GM04504 (cell line): ENCODE measurements at regions not wholly inside any gene's neighbourhood (a gene's known extent, or its start where the extent isn't known, plus 50 kb on each side); places are given as distances from the start of the nearest gene placed in this dataset.

Experiments used
- DNase-seq: peaks from one replicate; pipeline ENCODE4 v3.0.0-alpha.2; 2012; ENCODE audit warnings: low read depth

DNA sequence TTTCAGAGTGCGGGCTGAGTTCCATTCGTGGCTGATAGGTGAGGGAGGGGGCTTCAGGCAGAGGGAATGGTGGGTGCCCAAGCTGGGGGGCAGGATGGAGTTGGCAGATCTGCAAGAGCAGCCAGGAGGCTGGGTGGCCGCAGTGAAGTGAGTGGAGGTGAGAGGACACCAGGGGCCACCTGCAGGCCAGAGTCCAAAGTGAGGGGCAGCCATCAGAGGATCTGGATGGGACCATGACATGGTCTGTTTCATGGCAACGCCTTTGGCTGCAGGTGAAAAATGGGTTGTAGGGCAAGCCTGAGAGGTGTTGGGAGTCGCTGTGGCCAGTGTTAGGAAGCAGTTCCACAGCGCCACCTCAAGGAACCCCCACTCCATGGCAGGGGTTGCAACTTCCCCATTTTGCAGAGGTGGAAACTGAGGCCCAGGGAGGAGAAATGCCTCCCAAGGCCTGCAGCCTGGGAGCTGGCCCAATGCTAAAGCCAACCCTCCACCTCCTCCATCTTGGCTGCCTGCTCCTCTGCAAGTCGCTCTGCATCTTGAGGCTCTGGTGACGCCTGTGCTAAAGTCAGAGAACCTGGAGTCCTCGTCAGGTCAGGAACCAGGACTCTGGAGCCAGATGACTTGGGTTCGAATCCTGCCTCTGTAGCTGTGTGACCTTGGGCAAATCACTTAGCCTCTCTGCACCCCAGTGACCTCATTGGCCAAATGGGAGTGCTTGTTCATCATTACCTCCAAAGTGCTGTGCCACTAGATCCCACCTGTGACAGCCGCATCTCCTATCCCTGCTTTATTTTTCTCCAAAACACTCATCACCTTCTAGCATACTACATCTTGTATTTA, 153.8 kb downstream of the CEBPB start:
- DNase-seq: no peak

DNA sequence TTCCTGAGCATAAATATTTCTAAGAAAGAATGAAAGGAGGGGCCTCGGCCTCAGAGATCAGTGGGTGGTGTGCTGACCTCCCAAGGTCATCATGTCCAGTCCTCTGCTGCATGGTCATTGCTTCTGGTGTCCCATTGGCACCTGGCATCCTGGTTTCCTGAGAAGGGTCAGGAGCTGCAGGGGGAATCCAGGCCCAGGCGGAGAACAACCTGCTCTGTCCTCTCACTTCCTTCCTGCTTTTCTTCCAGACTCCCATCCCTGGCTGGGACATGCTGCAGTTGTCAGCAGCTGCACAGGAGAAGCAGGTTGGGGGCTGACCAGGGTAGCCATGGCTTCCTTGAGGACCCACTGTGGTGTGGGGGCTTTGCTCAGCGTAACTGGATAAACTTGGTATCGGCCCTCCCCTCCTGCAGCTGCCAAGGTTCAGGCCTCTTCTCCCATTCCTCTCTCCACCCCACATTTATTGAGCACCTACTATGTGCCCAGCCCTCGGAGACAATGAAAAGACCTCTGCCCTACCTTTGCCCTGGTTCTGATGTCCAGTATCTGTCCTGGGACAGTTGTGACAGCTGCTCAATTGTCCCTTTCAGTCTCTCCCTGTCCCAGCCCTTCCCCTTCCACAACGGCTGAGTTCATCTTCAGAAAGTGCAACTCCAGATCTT, 155.2 kb downstream of the CEBPB start:
- DNase-seq: no peak

DNA sequence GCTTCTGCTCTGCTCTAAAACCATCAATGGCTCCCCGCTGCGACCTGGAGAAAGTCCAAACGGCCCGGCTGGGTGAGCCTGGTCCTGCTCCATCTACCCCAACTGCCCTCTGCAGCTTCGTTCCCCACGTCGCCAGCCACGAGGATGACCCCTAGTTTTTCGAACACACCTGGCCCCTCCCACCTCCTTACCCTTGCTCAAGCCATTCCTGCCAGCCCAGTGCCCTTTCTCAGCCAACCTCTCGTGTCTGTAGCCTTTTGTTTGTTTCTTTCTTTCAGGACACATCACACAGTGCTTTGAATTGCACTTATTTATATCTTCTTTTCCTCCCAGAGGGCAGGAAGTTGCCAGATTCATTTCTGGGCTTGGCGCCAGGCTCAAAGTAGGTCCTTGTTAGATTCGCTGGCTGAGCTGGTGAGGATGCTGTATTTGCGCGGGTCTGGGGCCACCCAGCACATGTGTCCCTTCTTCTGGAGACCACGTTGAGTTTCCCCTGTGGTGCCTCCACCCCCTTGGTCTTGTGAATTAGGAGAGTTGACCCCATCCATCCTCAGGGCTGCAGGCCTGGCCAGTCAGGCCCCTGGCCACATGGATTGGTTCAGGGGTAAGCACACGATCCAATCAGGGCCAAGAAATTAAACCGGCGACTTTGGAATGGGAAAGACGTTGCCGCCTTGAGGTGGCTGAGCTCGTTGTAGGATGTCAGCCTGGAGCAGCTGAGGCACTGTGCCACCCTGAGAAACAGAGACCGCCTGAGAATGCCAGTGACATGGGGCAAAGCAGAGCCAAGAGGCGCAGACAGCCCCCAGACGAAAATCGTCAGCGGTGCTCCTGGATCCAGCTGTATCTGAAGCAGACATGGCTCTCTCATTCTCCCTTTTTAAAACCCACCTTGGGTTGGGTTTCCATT, 156.0 kb downstream of the CEBPB start:
- peak; percentile 80 for DNase-seq

DNA sequence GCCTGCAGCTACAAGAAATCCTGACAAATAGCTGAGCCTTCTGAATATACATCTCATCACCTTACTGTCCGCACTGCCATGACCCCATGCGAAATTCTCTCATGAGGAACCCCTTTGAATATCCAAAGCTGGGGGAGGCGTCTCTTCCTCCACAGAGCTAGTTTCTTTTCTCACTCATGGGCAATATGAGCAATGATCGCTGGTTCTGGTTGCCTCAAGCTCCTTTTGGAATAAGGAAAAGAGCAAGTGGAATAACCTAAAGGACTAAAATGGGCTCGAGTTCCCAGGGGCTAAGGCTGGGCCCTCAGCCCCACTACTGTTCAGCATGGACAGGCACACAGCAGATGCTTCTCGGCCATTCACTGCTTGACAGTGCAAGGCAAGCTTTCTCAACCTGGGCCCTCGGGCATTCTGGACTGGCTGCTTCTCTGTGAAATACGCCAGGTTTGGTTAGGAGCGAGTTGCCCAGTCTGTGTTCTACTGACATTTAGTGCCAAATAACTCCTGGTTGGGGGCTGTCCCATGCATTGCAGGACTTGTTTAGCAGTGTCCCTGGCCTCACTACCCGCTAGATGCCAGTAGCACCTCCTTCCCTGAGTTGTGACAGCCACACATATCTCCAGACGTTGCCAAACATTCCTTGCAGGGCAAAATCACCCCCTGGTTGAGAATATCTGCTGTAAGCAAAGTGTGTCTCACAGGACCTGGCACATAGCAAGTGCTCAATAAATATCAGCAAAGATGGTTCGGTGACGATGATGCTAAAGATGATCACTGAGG, 156.8 kb downstream of the CEBPB start:
- no peak for DNase-seq

DNA sequence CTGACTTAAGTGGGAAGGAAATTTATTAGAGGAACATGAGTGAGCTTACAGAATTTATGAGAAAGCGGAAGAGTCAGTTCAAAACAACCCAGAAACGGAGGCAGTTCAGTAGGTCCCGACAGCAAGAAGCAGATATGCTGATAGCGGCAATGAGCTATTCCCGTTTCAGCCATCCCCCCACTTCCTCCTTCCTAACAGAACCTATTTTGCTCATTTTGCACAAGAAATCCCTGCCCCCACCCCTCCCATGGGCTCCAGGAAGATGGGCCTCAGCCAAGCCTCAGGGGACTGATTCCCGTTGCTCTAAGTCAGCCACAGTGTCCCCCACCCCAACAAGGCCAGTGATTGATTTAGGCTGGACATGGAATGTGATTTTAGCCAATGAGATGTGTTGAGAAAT, 157.5 kb downstream of the CEBPB start:
- no peak for DNase-seq

DNA sequence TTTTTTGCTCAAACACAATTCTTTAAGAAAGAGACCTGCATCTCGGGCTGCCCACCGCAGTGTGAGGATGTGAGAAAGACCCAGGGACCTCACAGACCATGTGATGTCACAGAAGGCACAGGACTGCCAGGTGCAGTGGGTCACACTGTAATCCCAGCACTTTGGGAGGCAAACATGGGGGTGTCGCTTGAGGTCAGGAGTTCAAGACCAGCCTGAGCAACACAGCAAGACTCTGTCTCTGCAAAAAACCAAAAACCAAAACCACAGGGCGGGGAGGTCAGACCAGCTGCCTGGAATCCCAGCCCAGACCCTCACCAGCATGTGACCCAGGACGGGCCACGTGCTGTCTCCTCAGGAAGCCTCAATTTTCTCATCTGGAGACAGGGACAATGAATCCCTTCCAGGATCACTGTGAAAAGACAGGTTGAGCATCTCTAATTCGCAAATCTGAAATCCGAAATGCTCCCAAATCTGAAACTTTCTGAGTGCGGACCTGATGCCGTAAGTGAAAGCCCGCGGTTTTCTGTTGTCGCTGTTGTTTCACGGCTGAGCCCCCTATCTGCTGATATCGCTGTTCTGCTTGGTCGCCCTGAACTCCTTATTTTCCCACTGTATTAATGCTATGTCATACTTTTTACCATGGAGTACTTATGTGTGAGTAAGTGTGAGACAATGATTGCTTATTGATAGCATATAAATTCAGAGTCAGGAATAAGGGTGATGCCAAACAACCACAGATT, 159.5 kb upstream of the PTPN1 start:
- DNase-seq: no peak

DNA sequence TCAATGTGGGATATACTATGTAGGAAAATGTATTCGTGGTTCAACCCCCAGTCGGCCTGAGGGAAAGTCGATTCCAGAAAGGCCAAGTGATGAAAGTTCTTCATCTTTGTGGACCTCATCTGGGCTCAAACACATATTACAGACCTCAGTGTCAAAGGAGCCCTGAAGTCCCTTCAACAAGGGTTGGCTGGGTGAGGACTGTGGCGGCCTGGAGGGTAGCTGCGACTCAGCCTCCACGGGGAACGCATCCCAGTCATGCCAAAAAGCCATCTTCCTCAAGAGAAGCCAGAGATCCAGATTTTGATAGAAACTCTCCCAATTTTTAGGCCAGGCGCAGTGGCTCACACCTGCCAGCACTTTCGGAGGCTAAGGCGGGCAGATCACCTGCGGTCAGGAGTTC, 158.6 kb upstream of the PTPN1 start:
- no peak for DNase-seq

DNA sequence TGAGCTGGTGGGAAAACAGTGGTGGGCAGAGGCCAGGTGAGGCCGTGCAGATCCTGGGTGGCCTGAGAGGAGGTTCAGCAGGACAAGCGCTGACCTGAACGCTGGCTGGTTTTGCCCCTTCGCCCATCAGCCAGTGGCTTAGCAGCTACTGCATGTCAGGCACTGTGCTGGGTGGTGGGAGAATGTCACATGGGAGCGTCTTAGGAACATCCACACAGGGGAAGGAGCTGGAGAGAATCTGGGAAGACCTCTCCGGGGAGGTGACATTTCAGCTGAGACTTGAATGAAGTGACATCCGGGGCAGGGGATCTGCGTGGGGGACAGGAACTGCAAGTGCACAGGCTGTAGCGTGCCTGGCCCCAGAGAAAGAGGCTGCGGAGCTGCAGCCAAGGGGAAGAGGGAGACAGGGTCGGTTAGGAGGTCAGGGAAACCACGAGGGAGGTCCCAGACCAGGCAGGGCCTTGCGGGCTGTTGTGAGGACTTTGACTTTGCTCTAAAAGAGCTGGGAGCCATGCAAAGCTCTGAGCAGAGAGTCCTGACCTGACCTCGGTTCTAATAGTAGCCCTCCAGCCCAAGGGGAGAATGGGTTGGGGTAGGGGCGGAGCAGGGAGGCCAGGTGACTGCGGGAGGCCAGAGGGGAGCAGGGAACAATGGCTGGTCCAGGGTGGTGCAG, 156.8 kb upstream of the PTPN1 start:
- no peak for DNase-seq

DNA sequence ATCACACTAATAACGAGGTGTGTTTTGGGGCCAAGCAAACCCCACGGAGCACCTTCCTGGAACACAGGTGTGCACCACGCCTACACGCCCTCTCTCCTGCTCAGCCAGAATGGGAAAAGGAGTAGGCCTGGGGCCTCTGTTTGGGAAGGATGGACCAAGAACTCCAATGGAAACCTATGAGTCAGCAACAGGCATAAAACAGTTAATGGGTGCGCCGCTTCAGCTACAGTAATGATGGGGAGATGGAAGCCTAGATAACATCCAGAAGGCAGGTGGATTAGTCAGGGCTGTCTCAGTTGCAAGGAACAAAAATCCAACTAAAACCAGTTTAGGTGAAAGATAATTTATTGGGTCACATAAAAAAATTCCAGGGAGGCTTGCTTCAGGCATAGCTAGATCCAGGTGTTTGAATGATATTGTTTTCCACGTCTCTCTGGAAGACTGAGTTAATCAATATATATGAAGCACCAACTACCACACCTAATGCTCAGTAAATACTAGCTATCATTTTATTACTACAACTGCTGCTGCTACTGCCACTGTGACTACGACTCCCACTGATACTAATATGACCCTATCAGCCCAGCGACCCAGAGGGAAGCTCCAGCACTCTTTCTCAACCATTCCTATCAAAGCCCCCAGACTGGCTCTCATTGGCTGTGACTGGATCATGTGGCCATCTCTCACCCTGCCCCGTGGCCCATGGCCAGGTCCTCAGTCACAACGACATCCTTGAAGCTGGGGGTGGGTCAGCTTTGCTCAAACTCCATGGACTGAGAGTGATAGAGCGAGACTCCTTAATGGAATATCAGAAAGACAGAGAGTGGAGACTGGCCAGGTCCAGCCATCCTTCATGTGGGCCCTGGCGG, 155.2 kb upstream of the PTPN1 start:
- DNase-seq: no peak

DNA sequence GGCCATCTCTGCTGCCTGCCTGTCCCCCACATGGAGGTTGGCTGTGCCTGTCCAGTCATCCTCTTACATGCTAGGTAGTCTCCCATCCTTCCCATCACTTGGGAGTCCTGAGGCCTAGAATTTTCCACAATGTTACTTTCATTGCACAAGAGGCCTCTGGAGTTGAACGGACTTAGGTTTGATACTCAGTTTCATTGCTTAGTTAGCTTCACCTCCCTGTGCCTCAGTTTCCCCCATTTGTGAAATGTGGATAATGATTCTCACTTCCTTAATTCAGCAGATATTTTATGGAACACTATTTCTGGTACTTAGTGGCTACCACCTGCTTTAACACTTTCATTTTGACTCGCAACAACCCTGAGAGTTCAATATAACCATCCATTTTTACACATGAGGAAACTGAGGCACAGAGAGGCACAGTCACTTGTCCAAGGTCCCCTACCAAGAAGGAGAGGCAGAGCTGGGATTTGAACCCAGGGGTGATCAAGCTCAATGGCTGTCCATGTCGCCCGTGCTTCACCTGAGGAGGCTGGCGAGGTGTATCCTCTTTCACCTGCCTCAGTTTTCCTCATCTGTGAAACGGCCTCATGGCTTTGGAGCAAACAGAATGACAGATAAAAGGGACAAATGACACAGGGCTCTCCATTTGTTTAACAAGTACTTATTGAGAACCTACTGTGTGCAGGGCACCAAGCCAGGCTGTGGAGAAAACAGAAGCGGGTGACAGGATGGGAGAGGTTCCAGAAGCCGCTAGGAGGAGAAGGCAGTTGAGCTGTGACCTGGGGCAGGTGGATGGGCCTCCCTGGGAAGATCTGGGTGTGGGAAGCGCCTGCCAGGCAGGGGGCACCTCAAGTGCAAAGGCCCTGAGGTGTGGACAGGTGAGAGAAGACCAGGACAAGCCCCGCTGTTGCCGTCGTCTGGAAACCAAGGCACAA, 154.3 kb upstream of the PTPN1 start:
- no peak for DNase-seq

DNA sequence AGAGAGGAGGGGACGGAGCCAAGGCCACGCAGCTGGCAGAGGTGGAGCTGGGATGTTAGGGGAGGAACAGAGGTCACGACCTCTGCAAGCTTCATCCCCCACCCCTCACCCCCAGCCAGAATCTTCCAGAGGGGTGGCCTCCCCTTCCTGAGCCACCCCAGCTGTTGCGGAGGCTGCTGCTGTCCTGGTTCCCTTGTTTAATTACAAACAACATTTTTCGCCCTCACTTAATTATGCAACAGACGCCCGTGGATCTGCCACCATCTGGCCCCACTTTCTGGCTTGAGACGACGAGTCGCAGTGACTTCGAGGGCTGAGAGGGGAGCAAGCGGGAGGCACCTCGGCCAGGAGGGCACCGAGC, 153.7 kb upstream of the PTPN1 start:
- no peak for DNase-seq

DNA sequence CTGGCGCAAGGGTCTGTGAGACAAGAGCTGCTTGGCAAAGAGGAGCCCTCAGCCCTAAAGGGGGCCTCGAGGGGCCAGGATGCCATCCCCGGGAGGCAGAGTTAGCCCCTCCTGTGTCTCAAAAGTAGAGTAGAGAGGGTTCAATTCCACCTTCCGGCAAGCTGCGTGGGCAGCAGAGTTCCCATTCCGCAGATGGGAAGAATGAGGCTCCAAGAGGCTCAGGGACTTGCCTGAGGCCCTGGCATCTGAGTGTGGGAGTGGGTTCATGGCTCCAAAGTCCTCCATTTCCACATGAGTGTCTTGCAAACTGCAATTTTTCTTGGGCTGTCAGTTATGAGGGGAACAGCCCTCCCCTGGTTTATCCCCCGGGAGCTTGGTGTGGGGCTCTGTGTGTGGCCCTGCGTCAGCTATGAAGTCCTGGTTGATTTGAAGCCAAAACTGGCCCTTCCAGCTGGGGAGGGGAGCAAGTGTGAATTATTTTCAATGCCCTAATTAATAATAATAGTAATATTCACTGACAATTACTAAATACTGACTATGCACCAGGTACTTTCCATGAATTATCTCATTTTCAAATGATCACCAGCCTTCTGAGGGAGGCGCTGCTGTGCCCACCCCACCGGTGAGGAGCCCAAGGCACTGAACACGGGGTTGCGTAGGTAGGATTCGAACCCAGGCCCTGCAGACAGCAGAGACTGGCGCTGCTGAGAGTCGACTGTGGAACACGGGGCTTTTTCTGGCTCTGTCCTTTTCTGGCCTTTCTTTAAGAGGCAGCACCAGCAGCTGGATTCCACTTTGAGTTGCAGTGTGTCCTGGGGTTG, 153.0 kb upstream of the PTPN1 start:
- no peak for DNase-seq

DNA sequence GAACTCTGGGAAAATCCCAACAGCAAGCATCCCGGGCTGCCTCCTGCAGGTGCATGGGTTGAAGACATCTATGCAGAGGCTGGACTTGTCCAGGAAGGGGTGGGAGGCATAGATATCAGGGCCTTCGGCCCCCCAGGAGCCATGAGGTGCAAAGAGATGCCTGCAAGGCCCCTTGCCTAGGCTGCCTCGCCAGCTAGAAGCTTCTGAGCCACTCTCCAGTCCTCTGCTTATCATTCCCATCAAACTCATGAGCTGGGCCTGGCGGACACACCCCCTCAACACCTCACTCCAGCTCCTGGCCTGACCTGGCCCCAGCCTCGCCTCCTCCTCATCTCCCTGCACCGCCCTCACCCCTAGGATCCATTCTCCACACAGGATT, 152.4 kb upstream of the PTPN1 start:
- DNase-seq: no peak

DNA sequence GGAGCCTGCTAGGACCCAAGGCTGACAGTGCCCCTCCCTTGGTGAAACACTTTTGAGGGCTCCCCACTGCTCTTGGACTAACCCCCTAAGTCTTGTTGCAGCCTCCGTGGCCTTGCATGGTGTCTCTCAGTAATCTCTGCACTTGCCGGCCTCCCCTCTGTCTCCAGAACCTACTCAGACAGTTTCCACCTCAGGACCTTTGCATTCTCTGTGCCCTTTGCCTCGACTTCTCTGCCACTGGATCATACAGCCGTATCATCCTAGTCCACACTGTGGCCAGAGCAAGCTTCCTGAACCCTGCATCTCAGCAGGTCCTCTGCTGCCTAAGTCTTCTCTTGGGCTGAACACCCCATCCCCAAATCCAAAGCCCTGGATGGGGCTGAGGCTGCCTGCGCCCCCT, 152.0 kb upstream of the PTPN1 start:
- no peak for DNase-seq

DNA sequence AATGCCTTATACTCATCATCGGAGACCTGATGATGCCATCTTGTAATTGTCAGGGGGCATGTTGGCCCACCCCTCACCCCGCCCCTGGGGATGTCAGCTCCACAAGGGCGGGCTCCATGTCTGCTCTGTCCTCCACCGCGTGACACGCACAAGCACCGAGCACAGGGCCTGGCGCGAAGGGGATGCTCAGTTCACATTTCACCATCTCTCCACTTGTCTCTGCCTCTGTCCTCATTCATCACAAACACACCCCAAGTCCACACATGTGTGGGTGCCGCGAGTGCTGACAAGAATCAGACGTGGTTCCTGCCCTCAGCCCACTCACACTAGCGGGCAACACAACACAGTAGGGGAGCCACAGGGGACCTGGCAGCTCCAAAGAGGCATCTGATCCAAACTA, 151.2 kb upstream of the PTPN1 start:
- no peak for DNase-seq

DNA sequence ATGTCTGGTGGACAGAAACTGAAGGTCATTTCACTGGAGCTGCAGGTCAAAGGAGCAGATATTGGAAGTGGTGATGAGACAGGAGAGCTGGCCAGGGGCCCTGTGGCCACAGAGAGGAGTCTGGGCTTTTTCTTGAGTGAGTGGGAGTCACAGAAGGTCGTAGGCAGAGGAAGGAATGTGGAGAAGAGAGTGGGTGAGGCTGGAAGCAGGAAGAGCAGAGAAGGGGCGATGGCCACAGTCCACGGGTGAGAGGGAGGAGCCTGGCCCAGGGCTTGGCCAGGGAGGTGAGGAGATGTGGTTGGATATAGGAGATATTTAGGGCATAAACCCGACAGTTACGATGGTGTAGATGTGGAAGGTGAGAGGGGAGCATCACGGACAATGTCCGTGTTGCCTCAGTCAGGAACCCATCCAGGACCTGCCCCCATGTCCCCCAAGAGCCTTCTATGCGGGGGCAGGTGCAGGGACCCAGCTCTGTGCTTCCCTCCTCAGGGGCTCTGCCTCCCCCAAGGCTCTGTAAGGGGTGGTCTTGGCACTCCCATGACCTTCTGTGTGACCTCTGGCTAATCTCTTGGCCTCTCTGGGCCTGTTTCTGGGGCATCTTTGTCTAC, 150.5 kb upstream of the PTPN1 start:
- no peak for DNase-seq

DNA sequence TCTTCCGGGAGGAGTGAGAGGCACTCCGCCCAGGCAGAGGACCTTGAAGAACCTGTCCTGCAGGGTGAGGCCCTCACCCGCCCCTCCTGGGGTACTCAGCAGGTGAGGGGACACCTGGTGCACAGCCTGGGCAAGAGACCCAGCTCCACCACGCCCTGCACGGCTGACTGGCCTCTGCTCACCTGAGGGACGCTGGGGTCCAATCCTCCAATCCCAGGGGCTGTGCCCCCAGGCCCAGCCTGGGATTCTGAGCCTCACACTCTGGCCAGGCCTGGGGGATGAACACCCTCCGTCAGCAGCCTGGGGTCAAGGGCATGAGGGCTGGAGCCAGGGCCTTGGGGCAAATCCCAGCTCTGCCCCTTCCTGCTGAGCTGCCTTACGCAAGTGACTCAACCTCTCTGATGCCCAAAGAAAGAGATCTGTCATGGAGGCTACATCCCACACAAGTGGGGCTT, 149.9 kb upstream of the PTPN1 start:
- no peak for DNase-seq
